Body of pancreas (tissue), 4 donors: ENCODE measurements at regions not wholly inside any gene's neighbourhood (a gene's known extent, or its start where the extent isn't known, plus 50 kb on each side); places are given as distances from the start of the nearest gene placed in this dataset.

Source experiments
- ATAC-seq: fragments of 150-250 bp; one replicate; pipeline ENCODE4 v1.9.1; 2016
- DNase-seq, 4 donors: peaks; one replicate each; pipeline ENCODE4 v3.0.0-alpha.2; 2019
- H3K27ac ChIP-seq, 4 donors: fragments of 200-600 bp; sonication (generic); 1 replicate in 3 of 4; 2 replicates in 1 of 4; pipeline versions ENCODE4 v1.5.1 to v1.6.1; 2016 to 2019; ENCODE audit warnings: mild to moderate bottlenecking in 1 of 4, mixed read lengths in 1 of 4, moderate library complexity in 1 of 4
- H3K27me3 ChIP-seq, 2 donors: fragments of 200-600 bp; sonication (generic); one replicate each; pipeline ENCODE4 v1.6.0; 2016; ENCODE audit warnings: mild to moderate bottlenecking in 1 of 2
- H3K36me3 ChIP-seq, 2 donors: fragments of 200-600 bp; sonication (generic); replicated peaks in 1 of 2; 2 replicates each; pipeline ENCODE4 v1.5.1; 2016; ENCODE audit warnings: low read depth in 2 of 2; ENCODE audit not compliant: insufficient read depth in 1 of 2
- H3K4me1 ChIP-seq: fragments of 200-600 bp; sonication (generic); one replicate; pipeline ENCODE4 v1.6.0; 2016
- H3K4me3 ChIP-seq, 2 donors: fragments of 200-600 bp; sonication (generic); 1 replicate in 1 of 2; 2 replicates in 1 of 2; pipeline ENCODE4 v1.5.1; 2016 to 2019
- H3K9me3 ChIP-seq, 3 donors: fragments of 200-600 bp; sonication (generic); 1 replicate in 2 of 3; 2 replicates in 1 of 3; pipeline ENCODE4 v1.5.1; 2016
- CTCF ChIP-seq, 7 experiments: fragments of 450-650 bp in 4 of 7; fragments of 200-600 bp in 3 of 7; sonication (generic) in 3 of 7; IDR thresholded peaks; one replicate each; pipeline ENCODE4 v1.5.1; 2016 to 2019; ENCODE audit warnings: antibody characterized with exemption in 7 of 7
- POLR2A ChIP-seq, 3 donors: fragments of 450-650 bp; IDR thresholded peaks; one replicate each; pipeline ENCODE4 v1.6.1; 2016; ENCODE audit warnings: antibody characterized with exemption in 3 of 3, mild to moderate bottlenecking in 2 of 3
- WGBS, 2 donors: methylation state at CpG; one replicate each; pipeline ENCODE4 v1.1.5; 2017; 5-methylcytosine and 5-hydroxymethylcytosine counted together
- intact Hi-C: fragments of 100-400 bp; cut with DNase I; formaldehyde crosslinking; loops from one replicate; pipeline ENCODE4 v1.15.1; 2023

- WGBS, 2 donors = 8 to 15% methylated on average over 12 to 35 of the region's 35 CpGs
- no peak overlapping the region for H3K27ac ChIP-seq
- no peaks in the 10 kb centered on the region for H3K27me3 ChIP-seq
- H3K9me3 ChIP-seq = no peaks in the 10 kb centered on the region
- TF ChIP-seq POLR2A (IDR thresholded peaks at IDR 0.05) (no peak), CTCF (IDR thresholded peaks at IDR 0.05) (peak in 6 of 7 experiments; percentile 46 to 63 (median 57))
- H3K36me3 ChIP-seq = no peaks in the 10 kb centered on the region
- intact Hi-C loops = no loop called here
- peak; percentile 89 for ATAC-seq
- H3K4me1 ChIP-seq = peaks cover 10% of the 10 kb centered on the region
- DNase-seq = peak; percentile 46 to 65 (median 60)
- no peak overlapping the region for H3K4me3 ChIP-seq
Observed at GRCh38 chr4:152045807-152046571, 285.2 kb upstream of the GATB start.

GRCh38 chr4:152045449-152045806 lies 284.6 kb upstream of the GATB start:
- ATAC-seq (no peak), DNase-seq (no peak)
- 25 to 63% methylated on average over 7 to 10 of the region's 10 CpGs for WGBS, 2 donors
- peaks cover 10% of the 10 kb centered on the region for H3K4me1 ChIP-seq
- H3K9me3 ChIP-seq = no peaks in the 10 kb centered on the region
- no peak overlapping the region for H3K4me3 ChIP-seq
- no peak overlapping the region for H3K27ac ChIP-seq
- H3K36me3 ChIP-seq = no peaks in the 10 kb centered on the region
- TF ChIP-seq CTCF (IDR thresholded peaks at IDR 0.05) (no peak), POLR2A (IDR thresholded peaks at IDR 0.05) (no peak)
- no peaks in the 10 kb centered on the region for H3K27me3 ChIP-seq
- intact Hi-C loops = no loop called here

GRCh38 chr4:152044331-152045036 lies 283.7 kb upstream of the GATB start:
- H3K36me3 ChIP-seq = no peaks in the 10 kb centered on the region
- no peaks in the 10 kb centered on the region for H3K27me3 ChIP-seq
- no peak overlapping the region for H3K27ac ChIP-seq
- no peak for TF ChIP-seq CTCF (IDR thresholded peaks at IDR 0.05)
- no peak for TF ChIP-seq POLR2A (IDR thresholded peaks at IDR 0.05)
- H3K4me1 ChIP-seq = peaks cover 10% of the 10 kb centered on the region
- H3K9me3 ChIP-seq = no peaks in the 10 kb centered on the region
- H3K4me3 ChIP-seq = no peak overlapping the region
- 65 to 74% methylated on average over 9 of the region's 9 CpGs for WGBS, 2 donors
- no peak for ATAC-seq
- no peak for DNase-seq
- intact Hi-C loops = no loop called here

GRCh38 chr4:152041295-152041694 lies 280.5 kb upstream of the GATB start:
- Histone ChIP-seq H3K27ac (no peak overlapping the region), H3K27me3 (no peaks in the 10 kb centered on the region), H3K4me3 (no peak overlapping the region), H3K36me3 (no peaks in the 10 kb centered on the region), H3K9me3 (no peaks in the 10 kb centered on the region), H3K4me1 (peaks cover 9% of the 10 kb centered on the region)
- DNase-seq (no peak), ATAC-seq (no peak)
- intact Hi-C loops = no loop called here
- no peak for TF ChIP-seq CTCF (IDR thresholded peaks at IDR 0.05)
- TF ChIP-seq POLR2A (IDR thresholded peaks at IDR 0.05) = no peak
- 86 to 89% methylated on average over 4 of the region's 4 CpGs for WGBS, 2 donors
